Activated CD4-positive, alpha-beta T cell treated with anti-CD3 and anti-CD28 coated beads, Interleukin-10, Interleukin-2, amounts not matched to agents 100 ng/mL and 50 ng/mL, durations not matched to agents 16 hours and 8 hours (primary cell): ENCODE measurements at regions not wholly inside any gene's neighbourhood (a gene's known extent, or its start where the extent isn't known, plus 50 kb on each side); places are given as distances from the start of the nearest gene placed in this dataset.

ENCODE experiments used
- DNase-seq: peaks from one replicate; pipeline ENCODE4 v3.0.0-alpha.2; 2020

DNA sequence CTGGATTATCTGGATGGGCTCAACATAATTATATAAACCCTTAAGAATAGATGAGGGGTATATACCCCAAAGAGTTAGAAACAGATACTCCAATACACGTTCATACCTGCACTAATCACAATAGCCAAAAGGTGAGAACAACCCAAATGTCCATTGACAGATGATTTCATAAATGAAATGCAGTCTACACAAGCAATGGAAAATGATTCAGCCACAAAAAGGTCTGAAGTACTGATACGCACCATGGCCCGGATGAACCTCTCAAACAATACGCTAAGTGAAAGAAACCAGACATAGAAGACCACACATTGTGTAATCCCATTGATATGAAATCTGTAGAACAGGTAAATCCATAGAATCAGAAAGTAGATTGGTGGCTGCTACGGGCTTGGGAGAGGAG, 316.8 kb downstream of the LPIN1 start:
- DNase-seq, result no peak

DNA sequence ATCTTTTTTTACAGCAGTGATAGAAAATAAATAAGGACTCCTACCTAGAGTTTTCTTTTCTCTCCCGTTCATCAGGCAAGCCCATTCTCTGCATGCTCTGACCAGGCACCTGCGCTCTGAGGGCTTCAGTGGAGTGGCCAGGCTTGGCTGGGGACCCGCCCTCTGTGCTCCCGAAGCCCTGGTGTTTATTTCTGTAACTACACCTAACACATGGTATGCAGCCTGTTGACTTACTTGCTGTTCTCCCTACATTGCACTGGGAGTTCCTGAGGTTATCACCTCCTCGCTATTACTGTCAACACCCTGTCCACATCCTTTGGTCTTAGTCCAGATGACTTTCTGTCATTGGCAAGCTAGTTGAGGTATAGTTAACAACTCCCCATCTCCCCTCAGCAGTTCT, 317.7 kb downstream of the LPIN1 start:
- no peak for DNase-seq

DNA sequence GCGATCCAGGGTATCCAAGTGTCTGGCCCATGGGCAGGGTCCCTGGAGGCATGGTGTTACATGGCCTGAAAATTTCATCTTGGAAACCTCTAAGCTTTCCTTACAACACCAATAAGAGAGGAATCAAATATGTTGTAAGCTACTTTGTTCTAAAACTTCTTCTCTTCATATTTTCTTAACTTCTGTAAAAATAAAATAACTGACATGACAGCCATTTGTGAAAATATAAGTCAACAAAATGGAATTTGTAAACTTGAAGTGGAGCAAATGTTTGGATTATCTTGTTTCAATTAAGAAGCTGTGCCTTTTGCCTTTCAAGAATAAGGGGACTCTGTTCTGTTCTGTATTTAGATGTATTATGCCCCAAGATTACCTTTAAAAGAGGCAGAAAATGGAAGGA, 319.7 kb downstream of the LPIN1 start:
- no peak for DNase-seq

DNA sequence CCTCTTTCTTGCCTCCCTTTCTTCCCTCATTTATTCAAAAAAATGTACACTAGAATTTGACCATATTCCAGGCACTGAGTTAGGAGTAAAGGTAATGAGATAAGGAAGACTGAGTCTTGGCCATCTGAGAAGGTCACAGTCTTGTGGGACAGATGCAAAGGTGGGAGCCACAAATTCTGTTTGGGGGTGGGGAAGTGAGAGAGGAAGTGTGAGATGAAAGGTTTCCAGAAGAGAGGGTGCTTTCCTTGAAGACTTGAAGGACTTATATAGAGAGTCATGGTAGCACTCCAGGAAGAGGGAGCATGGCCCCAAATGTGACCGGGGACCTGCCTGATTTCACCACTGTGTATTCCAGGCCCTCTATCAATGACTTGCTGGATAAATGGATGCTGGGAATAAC, 320.6 kb downstream of the LPIN1 start:
- no peak for DNase-seq

DNA sequence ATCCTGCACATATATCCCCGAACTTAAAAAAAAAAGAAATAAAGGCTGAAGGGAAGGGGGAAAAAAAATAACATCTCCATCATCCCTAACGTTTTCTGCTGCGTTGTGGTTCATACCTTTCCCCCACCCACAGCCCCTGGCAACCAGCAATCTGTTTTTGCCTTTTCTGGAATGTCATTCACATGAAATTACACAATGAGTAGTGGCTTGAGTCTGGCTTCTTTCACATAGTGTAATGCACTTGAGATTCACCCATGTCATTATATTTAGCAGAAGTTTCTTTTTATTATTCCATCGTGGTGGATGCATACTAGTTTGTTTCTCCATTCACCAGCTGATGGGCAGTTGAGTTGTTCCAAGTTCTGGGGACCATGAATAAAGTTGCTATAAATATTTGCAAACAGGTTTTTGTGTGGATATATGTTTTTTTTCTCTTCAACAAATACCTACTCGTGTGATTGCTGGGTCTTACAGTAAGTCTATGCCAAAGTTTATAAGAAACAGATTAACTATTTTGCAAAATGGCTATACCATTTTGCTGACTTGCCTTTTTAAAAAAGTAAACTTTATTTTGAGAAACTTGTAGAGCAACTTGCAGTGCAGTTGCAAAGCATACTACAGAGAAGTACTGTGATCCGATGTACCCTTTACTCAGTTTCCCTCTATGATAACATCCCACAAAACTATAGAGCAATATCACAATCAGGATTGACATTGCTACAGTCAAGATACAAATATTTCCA, 322.5 kb downstream of the LPIN1 start:
- no peak for DNase-seq

DNA sequence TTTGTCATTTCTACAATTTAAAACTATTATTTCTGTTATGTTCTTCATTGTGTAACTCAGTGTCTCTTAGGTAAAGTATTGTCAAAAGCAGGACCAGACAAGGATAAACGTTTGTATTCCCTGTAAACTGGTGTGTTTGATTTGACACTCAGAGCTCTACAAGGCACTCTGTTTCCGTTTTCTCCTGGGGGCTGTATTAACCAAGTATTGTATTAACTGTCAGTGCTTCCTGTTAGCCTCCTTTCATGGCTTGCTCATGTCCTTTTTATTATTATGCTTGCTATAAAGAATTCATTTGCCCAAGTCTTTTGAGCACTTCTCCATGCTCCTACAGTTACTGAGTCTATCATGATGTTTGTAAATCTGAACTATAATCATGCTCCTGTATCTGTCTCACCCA, 323.7 kb downstream of the LPIN1 start:
- DNase-seq, result no peak

DNA sequence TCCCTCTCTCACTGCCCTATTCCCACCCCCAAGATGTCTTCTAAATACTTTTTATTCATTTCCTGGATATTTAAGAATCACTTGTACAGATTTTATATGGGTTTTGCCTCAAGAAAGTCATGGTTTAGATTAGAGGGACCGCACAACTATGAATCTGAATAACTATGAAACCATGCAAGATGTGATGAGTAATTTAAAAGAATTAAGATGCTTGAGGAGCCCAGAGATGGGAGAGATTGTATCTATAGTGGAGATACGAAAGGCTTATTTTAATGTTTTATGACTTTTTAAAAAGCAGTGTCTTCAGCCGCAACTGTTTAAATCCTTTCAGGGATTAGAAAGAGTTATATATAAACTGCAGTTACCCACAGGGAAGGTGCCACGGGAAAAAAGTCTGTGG, 324.1 kb downstream of the LPIN1 start:
- no peak for DNase-seq

DNA sequence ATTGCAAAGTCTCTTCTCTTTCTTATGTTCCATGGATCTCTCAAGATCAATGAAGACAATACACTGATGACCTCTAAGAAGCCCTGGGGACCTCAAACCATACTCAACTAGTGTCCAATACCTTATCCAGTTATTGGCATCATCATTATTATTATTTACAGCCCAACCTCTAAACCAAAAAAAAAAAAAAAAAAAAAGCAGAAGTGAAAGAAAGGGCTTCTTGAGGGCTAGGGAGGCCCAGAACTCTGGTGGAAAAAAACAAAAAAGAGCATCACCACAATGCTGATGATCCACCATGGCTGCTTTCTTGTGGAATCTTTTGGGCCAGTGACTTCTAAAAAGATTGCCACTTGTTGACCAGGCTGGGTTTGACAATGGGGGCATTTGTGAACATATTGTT, 324.9 kb downstream of the LPIN1 start:
- DNase-seq, result no peak

DNA sequence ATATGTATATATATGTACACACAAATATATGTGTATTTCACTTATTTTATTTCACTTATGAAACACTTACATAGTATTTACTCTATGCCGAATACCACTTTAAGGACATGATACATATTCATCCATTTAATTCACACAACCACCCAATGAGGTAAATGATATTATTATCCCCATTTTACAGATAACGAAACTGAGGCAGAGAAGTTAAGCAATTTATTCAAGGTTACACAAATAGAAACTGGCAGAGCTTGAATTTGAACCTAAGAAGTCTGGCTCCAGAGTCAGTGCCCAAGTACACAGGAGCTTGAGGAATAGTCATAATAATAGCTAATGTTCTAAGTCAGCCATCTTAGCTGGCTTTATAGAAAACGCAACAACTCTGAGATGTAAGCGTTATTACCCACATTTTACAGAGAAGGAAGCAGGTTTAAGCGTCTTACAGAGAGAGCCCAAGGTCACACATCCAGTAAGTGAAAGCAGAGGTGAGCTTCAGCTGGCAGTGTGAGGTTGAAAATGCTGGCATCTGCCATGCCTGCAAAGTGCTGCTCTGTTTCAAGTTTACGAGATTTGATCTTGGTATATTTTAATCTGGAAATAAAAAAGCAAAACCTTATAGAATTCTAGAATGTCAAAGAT, 326.9 kb downstream of the LPIN1 start:
- DNase-seq, result no peak

DNA sequence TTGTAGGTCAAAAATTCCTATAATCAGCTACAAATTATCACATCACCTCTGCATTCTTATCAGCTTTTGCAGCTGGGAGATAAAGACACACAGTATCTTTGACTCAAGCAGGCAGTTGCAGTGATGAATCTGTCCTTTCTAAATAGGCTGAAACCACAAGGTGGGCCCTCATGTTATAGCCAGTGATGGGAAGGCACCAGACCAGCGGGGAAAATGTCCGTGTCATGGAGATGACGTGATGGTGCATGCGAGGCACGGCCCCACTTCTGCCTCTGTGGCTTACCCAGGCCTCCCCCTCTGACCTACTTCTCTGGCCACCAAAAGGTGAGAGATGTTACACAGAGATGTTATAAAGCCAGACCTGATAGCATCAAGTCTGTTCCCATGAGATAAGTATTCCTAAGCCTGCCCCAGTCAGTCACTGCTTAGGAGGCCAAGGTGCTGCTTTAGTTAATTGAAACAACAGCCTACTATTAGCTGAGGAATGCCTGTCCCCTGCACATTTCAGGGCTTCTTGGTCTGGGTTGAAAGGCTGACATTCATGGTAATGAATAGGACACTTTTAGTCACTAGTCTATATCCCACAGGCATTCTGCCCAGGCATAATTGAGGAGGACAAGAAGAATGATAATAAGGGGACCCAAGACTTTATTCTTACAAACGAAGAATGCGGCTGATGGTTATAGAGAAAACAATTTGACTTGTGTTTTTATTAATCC, 327.9 kb downstream of the LPIN1 start:
- DNase-seq, result no peak

DNA sequence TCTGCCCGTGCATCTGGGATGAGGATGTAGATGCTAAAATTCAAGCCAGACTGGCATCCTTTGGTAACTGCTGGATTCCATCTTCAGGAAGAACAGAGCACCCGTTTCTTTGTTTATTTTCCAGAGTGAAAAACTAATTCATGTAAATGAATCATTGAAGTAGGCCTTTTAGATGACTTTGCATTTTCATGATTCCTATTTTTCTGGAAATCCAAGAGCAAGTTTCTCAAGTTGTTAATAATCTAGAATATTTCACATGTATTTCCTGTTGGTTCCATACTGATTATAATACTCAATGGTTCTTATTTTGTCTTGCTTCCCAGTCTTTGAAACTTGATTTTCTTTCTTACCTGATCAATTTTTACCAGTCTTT, 328.4 kb downstream of the LPIN1 start:
- no peak for DNase-seq

DNA sequence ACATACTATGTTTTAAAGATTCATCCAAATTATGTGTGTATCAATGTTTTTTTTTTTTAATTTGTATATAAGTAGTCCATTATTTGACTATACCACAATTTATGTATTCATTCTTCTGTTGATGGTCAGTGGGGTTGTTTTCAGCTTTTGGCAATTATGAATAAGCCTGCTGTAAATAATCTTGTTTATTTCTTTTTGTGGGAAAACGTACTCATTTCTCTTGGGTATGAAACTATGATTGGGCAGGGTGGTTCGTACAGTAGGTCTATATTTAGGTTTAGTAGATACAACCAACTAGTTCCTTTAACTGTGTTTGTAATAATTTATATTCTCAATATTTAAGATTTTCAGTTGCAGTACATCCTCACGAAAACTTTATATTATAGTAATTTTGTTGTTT, 329.2 kb downstream of the LPIN1 start:
- DNase-seq, result no peak

DNA sequence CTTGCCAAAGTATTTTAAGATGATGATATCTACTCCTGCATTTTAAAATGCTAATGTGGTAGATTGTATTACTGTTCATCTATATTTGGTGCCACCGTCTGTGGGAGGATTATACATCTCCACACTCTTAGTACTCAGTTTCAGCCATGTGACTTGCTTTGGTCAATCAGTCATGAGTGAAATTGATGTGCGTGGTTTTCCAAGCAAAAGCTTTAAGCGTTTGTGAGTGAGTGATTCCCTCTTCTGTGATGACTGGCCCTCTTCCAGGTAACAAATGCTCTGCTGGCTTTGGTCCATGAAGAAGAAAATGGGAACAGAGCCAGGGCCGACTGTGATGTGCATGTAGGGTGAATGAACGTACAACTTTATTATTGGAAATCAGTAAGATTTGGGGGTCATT, 330.4 kb downstream of the LPIN1 start:
- no peak for DNase-seq

DNA sequence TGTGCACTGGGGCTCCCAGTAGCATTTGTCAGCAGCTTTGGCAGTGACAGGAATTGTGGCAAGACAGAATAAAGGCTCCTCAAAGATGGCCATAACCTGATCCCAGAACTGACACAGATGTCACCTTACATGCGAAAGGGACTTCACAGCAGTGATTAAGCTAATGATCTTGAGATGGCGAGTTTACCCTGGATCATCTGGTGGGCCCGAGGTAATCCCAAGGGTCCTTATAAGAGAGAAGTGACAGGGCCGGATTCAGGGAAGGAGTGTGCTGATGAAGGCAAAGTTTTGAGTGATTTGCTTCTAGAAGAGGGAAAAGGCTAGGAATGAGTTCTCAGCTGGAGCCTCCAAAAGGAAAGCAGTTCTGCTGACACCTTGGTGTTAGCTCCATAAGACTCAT, 333.9 kb downstream of the LPIN1 start:
- DNase-seq, result no peak

DNA sequence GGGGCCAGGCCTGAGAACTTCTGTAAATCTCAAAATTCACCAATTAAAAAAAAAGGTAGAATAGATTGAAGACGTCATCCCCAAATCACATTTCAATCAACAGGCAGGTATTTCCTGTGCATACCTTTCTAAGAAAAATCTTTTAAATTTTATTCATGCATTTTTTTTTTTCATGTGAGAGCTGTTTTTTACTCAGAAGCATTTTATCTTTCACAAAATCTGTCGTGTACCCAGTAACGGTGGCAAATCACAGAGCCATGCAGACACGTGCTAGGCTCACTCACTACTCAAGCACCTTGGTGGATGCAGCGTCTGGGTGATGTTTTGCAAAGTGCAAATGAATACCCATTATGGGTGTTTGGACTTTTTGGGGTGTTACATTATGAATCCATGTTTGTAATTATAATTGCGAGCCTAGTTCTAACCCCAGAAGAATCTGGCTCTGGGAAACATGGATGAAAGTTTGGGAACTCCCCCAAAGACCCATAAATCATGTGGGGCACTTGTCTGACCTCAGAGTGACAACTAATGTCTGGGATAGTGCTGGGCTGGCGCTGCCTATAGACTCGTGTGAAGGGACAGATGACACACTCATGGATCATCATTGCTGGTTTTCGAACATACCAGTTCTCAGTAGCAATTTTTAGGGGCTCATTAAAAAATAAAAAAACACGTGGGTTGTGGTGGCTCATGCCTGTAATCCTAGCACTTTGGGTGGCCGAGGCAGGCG, 335.2 kb downstream of the LPIN1 start:
- DNase-seq, result no peak

DNA sequence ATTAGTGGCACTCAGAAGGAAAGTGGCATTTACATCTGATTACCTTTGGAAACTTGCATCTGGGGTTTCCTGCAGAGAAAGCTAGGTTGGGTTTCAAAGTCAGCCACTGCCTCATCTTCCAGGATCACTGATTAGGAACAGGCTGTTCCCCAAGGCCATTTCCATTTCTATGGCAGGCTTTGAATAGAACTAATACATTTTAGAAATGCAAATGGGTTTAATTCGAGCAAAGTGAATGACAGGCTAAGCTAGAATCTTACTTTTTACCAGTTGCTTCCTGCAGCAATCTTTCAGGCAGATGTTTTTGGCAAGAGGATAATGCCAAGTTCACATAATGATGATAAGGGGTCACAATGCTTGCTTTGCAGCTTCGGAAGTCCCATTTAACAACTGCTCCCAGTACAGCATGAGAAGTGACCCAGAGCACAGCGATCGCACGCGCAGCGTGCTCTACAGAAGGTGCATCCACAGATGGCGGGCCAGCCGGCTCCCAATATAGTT, 336.7 kb downstream of the LPIN1 start:
- DNase-seq, result no peak

DNA sequence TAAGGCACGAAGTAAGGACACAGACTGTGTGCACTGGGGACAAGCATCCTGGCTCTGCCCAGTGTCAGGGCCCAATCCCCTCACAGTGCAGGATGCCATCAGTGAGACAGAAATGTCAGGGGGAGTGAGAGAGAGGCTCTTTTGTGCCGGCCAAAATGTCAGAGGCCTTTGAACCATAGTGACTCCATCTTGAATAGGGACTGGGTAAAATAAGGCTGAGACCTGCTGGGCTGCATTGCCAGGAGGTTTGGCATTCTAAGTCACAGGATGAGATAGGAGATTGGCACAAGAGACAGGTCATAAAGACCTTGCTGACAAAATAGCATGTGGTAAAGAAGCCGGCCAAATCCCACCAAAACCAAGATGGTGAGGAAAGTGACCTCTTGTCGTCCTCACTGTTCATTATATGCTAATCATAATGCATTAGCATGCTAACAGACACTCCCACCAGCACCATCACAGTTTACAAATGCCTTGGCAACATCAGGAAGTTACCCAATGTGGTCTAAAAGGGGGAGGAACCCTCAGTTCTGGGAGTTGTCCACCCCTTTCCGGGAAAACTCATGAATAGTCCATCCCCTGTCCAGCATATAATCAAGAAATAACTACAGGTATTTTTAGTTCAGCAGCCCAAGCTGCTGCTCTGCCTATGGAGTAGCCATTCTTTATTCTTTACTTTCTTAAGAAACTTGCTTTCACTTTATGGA, 337.4 kb downstream of the LPIN1 start:
- DNase-seq, result no peak

DNA sequence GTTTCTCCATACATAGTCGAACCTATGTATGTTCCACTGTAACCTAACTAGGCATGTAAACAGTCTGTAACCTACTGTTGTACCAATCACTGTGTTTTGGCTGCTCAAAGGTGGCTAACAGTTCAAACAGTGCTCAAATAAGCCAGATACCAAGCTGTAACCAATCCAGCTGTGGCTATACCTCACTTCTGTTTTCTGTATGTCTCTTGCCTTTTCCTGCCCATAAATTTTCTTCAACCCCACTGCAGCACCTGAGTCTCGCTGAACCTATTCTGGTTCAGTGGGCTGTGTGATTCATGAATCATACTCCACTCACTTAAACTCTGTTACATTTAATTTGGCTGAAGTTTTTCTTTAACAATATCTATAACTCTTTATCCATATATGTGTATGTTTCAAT, 340.7 kb downstream of the LPIN1 start:
- no peak for DNase-seq

DNA sequence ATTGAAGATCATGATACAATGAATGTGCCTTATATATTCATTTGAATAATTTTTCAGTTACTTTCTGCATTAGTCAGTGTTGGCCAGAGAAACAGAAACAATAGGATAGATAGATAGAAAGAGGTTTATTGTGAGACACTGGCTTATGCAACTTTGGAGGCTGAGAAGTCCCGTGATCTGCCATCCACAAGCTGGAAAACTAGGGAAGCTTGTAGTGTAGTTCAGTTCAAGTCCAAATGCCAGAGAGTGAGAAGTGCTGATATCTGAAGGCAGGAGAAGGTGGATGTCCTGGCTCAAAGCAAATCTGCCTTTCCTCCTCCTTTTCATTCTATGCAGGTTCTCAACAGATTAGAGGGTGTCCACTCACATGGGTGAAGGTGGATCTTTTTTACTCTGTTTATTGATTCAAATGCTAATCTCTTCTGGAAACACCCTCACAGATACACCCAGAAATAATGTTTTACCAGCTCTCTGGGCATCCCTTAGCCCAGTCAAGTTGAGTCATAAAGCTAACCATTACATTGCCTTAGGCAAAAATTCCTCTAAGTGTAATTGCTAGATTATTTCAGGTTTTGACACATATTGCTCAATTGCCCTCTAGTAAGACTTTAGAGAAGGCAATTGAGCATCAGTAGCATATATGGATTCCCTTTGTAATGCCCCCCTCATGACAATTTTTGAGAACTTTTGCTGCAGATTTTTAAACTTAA, 341.4 kb downstream of the LPIN1 start:
- no peak for DNase-seq

DNA sequence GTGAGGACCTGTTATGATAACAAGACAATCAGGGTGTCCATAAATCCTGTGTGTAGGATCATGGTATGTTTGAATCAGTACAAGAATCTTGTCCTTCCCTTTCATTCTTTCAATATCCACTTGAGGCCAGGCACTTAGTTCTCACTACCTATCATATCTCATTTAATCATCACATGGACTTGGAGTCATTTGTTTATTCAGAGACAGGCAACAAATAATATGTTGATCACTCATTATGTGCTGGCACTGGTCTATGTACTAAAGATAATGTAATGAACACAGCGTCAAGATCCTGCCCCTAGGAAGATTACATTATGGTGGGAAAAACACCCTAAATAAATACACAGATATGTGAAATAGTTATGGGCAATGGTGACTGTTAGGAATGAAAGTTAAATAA, 342.6 kb downstream of the LPIN1 start:
- DNase-seq, result no peak

DNA sequence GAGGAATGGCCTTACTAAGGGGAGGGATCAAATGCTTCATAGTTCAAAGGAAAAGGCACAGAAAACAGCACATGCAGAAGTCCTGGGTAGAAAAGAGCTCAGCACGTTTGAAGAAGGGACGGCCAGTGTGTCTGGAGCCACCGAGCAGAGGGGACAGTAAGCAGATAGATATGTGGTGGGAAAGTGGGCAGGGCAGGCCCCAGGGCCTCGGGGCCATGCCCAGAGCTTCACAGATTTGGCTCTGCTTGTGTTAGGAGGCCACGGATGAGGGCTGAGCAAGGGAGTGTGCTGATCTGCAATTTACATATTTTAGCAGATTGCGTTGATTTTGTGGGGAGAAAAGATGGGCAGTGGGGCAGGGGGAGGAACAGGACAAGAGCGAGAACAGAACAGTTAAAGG, 343.1 kb downstream of the LPIN1 start:
- no peak for DNase-seq

DNA sequence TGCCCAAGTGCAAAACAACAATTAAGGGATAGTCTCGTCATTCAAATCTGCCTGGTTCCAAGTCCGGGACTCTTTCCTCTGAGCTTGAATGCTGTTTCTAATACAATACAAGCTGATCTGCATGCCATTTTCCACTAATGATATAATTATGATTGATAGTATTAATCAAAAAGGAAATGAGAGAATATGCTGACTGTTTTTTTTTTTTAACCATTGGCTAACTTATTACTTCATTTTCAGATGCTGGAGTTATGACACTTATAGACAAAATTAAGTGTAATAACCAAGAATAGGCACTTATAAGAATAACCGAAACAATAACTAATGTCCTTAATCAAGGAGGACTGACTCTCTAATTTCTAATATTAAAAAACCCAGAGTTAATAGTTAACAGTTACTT, 343.6 kb downstream of the LPIN1 start:
- DNase-seq, result no peak
